Loucy (cell line): ENCODE measurements at regions not wholly inside any gene's neighbourhood (a gene's known extent, or its start where the extent isn't known, plus 50 kb on each side); places are given as distances from the start of the nearest gene placed in this dataset.

Experiments
- H2AFZ ChIP-seq: fragments of 200-600 bp; sonication (generic); 2 replicates; pipeline ENCODE4 v1.6.0; 2016; ENCODE audit warnings: antibody characterized with exemption, mild to moderate bottlenecking, low read length, moderate library complexity
- H3F3A ChIP-seq: fragments of 200-600 bp; 2 replicates; pipeline ENCODE4 v1.6.0; 2016; ENCODE audit warnings: antibody characterized with exemption, low read depth, mild to moderate bottlenecking
- H3K27me3 ChIP-seq: fragments of 200-600 bp; sonication (generic); 2 replicates; pipeline ENCODE4 v1.6.1; 2014; ENCODE audit warnings: low read length, mild to moderate bottlenecking; ENCODE audit not compliant: insufficient read depth, poor library complexity, severe bottlenecking
- H3K36me3 ChIP-seq: fragments of 200-600 bp; sonication (generic); 2 replicates; pipeline ENCODE4 v1.6.1; 2016; ENCODE audit warnings: low read length; ENCODE audit not compliant: insufficient read depth
- H3K4me1 ChIP-seq: fragments of 200-600 bp; sonication (generic); 2 replicates; pipeline ENCODE4 v1.5.1; 2014; ENCODE audit warnings: low read length, mild to moderate bottlenecking; ENCODE audit not compliant: insufficient read depth, poor library complexity, severe bottlenecking
- H3K4me2 ChIP-seq: fragments of 200-600 bp; sonication (generic); 2 replicates; pipeline ENCODE4 v1.6.0; 2014; ENCODE audit warnings: antibody characterized with exemption, low read length, low read depth, mild to moderate bottlenecking; ENCODE audit not compliant: poor library complexity, severe bottlenecking
- H3K4me3 ChIP-seq: fragments of 200-600 bp; sonication (generic); 2 replicates; pipeline ENCODE4 v1.5.1; 2014; ENCODE audit warnings: low read length, mild to moderate bottlenecking, mixed read lengths; ENCODE audit not compliant: poor library complexity, severe bottlenecking
- H3K79me2 ChIP-seq: fragments of 200-600 bp; sonication (generic); 2 replicates; pipeline ENCODE4 v1.6.1; 2014; ENCODE audit warnings: low read length; ENCODE audit not compliant: insufficient read depth
- H3K9ac ChIP-seq: fragments of 200-600 bp; sonication (generic); 2 replicates; pipeline ENCODE4 v1.6.0; 2014; ENCODE audit warnings: mild to moderate bottlenecking, low read depth, low read length, moderate library complexity; ENCODE audit not compliant: poor library complexity, severe bottlenecking
- H3K9me2 ChIP-seq: fragments of 200-600 bp; sonication (generic); replicated peaks from 2 replicates; pipeline ENCODE4 v1.6.1; 2016; ENCODE audit warnings: low read depth, low read length, mixed read lengths
- H3K9me3 ChIP-seq: fragments of 200-600 bp; sonication (generic); 2 replicates; pipeline ENCODE4 v1.6.1; 2014; ENCODE audit warnings: mild to moderate bottlenecking, antibody characterized with exemption, low read length, low read depth; ENCODE audit not compliant: insufficient read depth
- H4K20me1 ChIP-seq: fragments of 200-600 bp; sonication (generic); 2 replicates; pipeline ENCODE4 v1.6.0; 2014; ENCODE audit warnings: antibody characterized with exemption, low read length, mild to moderate bottlenecking; ENCODE audit not compliant: insufficient read depth, poor library complexity, severe bottlenecking
- EZH2phosphoT487 ChIP-seq: fragments of 200-600 bp; IDR thresholded peaks from 2 replicates; pipeline ENCODE4 v1.6.1; 2018; ENCODE audit warnings: antibody characterized with exemption, mild to moderate bottlenecking, moderate library complexity, borderline replicate concordance
- TF ChIP-seq, protein P1 (sequence below): fragments of 200-600 bp; sonication (generic); conservative IDR thresholded peaks from 2 replicates; pipeline ENCODE4 v1.5.1; 2014; ENCODE audit warnings: mild to moderate bottlenecking, antibody characterized with exemption, low read length

DNA sequence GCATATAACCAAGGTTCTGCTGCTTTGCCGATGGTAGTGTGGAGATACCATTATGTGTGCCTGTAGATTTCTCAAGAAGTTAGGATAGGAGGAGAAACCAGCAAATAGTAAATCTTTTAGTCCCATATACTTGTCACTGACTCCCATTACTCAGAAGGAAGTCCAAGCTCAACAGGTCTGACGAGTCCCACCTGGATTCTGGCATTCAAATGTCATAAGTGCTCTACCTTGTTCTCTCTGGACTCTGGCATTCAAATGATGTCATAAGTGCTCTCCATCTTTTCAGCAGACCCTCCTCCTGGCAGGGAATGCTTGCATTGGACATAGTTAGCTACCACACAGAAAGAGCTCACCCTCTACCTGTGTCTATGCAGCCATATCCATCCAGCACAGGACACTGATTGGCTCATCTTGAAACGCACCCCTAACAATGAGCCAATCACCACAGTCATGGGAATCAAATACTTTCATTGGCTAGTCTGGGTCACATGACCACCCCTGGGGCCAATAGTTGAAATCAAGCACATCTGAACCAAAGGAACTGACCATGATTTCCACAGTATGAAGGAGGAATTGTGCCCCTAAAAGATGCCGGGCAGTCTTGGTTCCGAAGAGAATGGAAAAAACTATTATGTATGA, 205.0 kb upstream of the ADAMTS9 start:
- Histone ChIP-seq H3K4me1 (no peaks in the 10 kb centered on the region), H3K79me2 (no peaks in the 10 kb centered on the region), H3K9me2 (no peaks in the 10 kb centered on the region), H3F3A (no peaks in the 10 kb centered on the region), H3K36me3 (no peaks in the 10 kb centered on the region), H3K4me2 (no peak overlapping the region), H4K20me1 (no peaks in the 10 kb centered on the region), H2AFZ (no peak overlapping the region), H3K9ac (no peak overlapping the region), H3K9me3 (no peaks in the 10 kb centered on the region), H3K27me3 (no peaks in the 10 kb centered on the region), H3K4me3 (no peak overlapping the region)
- no peak for TF ChIP-seq EZH2phosphoT487
- TF ChIP-seq, protein P1, sequence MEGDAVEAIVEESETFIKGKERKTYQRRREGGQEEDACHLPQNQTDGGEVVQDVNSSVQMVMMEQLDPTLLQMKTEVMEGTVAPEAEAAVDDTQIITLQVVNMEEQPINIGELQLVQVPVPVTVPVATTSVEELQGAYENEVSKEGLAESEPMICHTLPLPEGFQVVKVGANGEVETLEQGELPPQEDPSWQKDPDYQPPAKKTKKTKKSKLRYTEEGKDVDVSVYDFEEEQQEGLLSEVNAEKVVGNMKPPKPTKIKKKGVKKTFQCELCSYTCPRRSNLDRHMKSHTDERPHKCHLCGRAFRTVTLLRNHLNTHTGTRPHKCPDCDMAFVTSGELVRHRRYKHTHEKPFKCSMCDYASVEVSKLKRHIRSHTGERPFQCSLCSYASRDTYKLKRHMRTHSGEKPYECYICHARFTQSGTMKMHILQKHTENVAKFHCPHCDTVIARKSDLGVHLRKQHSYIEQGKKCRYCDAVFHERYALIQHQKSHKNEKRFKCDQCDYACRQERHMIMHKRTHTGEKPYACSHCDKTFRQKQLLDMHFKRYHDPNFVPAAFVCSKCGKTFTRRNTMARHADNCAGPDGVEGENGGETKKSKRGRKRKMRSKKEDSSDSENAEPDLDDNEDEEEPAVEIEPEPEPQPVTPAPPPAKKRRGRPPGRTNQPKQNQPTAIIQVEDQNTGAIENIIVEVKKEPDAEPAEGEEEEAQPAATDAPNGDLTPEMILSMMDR, result no peak

DNA sequence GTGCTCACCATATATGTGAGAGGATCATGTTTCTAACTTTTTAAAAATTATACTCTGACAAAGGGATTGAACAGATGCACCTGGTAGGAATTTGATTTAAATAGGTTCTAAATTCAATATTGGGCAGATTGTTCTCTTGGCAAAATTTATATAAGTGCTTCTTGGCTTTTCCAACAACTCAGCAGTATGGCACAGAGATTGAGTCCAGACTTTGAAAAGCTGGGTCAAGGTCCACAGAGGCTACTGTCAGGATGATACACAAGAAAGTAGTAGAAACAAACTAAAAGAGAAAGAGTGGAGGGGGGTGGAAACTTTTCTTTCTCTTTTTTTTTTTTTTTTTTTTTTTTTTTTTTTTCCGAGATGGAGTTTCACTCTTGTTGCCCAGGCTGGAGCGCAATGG, 203.2 kb upstream of the ADAMTS9 start:
- Histone ChIP-seq H4K20me1 (no peaks in the 10 kb centered on the region), H3K4me3 (no peak overlapping the region), H3K36me3 (no peaks in the 10 kb centered on the region), H3K79me2 (no peaks in the 10 kb centered on the region), H2AFZ (no peak overlapping the region), H3K9ac (no peak overlapping the region), H3K4me1 (no peaks in the 10 kb centered on the region), H3K4me2 (no peak overlapping the region), H3K9me2 (no peaks in the 10 kb centered on the region), H3F3A (no peaks in the 10 kb centered on the region), H3K27me3 (no peaks in the 10 kb centered on the region), H3K9me3 (no peaks in the 10 kb centered on the region)
- TF ChIP-seq, protein P1, result no peak
- no peak for TF ChIP-seq EZH2phosphoT487

DNA sequence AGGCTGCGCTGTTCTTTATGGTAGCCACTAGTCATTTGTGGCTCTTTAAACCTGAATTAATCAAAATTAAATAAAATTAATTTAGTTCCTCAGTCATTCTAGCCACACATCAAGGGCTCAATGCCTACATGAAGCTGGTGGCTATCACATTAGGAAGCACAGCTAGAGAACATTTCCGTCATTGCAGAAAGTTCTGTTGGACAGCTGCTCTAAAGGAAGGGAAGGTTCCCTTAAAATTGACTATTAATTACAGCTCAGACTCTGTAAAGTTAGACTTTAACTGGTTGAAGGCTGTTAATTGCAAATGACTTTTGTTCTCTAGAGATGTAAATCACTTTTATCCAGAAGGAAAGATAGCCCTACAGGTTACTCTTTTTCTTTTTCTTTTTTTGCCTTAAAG, 202.7 kb upstream of the ADAMTS9 start:
- Histone ChIP-seq H3K4me2 (no peak overlapping the region), H3K9me3 (no peaks in the 10 kb centered on the region), H3K4me1 (no peaks in the 10 kb centered on the region), H3K36me3 (no peaks in the 10 kb centered on the region), H3K27me3 (no peaks in the 10 kb centered on the region), H3K9ac (no peak overlapping the region), H2AFZ (no peak overlapping the region), H3F3A (no peaks in the 10 kb centered on the region), H3K4me3 (no peak overlapping the region), H3K79me2 (no peaks in the 10 kb centered on the region), H3K9me2 (no peaks in the 10 kb centered on the region), H4K20me1 (no peaks in the 10 kb centered on the region)
- TF ChIP-seq EZH2phosphoT487, result no peak
- TF ChIP-seq, protein P1, result no peak
